DMS114 treated with DMSO at 0.1 percent for 48 hours (cell line): ENCODE measurements at regions not wholly inside any gene's neighbourhood (a gene's known extent, or its start where the extent isn't known, plus 50 kb on each side); places are given as distances from the start of the nearest gene placed in this dataset.
"Not testable (repeated sequence)": the region's sequence is repeated elsewhere in the genome, so short reads cannot be mapped to it uniquely, and the experiment has no call there.

Experiments used
- DNase-seq: peaks from one replicate; lab custom pipeline; 2025; ENCODE audit not compliant: unreplicated experiment; lab: John Stamatoyannopoulos, UW

DNA sequence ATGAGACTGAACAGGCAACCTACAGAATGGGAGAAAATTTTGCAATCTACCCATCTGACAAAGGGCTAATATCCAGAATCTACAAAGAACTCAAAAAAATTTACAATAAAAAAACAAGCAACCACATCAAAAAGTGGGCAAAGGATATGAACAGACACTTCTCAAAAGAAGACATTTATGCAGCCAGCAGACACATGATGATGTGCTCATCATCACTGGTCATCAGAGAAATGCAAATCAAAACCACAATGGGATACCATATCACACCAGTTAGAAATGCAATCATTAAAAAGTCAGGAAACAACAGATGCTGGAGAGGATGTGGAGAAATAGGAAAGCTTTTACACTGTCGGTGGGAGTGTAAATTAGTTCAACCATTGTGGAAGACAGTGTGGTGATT lies 51.7 kb upstream of the PAXBP1 start:
- not testable (repeated sequence) for DNase-seq

DNA sequence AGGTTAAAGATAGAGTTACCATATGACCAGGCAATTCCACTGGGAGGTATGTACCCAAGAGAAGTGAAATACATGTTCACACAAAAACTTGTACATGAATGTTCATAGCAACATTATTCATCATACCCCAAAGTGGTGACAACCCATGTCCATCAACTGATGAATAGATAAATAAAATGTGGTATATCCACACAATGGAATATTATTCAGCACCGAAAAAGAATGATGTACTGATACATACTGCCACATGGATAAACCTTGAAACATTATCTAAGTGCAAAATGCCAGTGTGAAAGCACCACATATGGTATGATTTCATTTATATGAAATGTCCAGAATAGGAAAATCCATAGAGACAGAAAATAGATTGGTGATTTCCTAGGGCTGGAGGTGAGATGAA lies 53.4 kb upstream of the PAXBP1 start:
- DNase-seq: no peak

- peak; percentile 32 for DNase-seq
Measured at GRCh38 chr21:32826329-32827167, 55.0 kb upstream of the PAXBP1 start.

DNA sequence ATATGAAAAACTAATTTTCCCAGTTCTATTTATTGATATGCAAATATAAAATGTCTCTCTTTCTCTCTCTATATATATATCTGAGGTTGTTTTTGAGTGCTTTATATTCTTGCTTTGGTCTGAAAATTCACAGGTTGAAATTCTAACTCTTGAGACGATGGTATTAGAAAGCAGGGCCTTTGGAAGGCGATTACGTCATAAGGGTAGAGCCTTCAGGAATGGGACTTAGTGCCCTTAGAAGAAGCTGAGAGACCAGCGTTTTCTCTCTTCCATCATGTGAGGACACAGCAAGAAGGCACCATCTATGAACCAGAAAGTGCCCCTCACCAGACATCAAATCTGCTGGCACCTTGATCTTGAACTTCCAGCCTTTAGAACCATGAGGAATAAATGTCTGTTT lies 57.4 kb upstream of the PAXBP1 start:
- no peak for DNase-seq

DNA sequence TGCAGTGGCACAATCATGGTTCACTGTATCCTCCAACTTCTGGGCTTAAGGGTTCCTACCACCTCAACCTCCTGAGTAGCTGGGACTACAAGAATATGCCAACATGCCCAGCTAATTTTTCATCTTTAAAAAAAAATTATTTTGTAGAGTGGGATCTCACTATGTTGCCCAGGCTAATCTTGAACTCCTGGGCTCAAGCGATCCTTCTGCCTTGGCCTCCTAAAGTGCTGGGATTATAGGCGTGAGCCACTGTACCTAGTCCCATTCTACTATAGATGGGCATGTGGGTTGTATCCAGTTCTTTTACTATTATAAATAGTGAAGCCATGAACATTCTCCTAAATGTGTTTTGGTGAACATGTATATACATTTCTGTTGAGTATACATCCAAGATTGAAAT lies 57.9 kb upstream of the PAXBP1 start:
- no peak for DNase-seq

GRCh38 chr21:32831779-32832178 lies 60.2 kb upstream of the PAXBP1 start:
- not testable (repeated sequence) for DNase-seq

DNA sequence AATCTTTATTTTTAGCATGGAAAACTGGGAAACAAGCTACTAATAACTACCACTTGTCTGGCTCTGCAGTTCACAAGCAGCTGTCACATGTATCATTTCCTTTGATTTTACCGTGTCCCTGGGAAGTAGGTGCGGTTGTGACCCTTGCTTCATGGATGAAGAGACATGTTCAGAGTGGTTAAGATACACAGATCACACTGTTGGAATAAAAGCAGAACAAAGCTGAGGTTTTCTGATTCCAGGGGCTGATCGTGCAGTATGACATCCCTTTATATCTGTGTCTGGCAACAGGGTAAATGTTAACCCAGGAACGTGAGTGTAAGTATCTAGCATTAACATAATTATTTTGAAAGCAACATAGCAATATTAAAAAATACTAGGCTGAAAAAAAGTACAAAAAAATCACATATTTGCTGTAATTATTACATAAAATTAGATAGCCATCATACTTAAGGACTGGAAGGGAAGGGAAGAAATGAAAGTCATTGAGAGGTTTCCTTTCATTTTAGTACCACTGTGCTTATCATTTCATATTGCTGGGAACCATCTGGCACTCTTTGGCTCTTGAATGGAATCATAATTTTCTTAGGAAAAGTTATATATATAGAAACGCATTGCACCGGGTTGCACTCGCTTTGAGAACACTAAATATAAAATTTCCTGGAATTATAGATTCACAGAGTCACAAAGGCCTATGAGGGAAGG lies 62.8 kb upstream of the PAXBP1 start:
- no peak for DNase-seq

- DNase-seq: no peak
Measured at GRCh38 chr21:32834916-32835235, 63.3 kb upstream of the PAXBP1 start.

DNA sequence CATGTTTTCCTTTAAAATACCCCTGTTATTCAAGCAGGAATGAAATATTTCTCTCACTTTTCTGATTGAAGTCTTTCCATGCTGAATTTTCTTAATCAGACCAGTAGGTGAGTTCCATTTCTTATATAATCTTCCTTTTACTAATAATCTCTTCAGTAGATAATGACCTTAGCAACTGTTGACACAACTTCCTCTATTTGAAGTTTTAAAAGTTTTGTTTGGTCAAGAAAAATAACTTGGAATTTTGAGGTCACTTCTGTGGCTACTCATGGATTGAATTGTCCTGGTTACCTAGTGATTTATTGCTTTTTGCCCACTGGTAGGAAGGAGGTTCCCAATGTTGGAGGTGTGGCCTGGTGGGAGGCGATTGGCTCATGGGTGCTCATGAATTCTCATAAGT lies 70.6 kb upstream of the PAXBP1 start:
- DNase-seq: no peak

DNA sequence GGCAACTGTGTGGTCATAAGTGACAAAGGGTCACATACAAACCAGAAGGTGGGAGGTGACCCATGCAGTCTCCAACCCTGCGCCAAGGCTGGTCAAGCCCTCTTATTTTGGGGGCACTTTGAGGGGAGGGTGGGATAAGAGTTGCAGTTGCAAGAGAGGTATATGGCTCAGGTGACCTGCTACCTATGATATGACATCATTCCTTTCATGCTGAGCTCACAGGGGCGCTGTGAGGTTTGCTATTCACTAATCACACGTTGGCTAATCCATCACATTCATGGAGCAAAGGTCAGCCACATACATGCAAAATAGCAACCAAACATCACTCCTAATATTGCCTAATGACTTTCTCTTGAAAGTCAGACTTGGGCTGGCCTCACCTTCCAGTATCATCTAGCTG lies 72.0 kb upstream of the PAXBP1 start:
- no peak for DNase-seq

DNA sequence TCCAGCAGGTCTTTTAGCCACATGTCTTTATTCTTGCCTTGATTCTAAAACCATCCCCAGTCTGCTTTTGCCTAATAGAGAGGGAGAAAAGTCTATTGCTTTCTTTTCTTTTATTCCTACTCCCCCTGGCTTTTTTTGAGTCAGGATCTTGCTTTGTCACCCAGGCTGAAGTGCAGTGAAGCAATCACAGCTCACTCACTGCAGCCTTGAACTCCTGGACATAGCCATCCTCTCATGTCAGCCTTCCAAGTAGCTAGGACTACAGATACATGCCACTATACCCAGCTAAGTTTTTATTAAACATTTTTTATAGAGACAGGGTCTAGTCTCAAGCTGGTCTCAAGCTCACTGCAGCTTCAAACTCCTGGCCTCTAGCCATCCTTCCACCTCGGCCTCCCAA lies 72.5 kb upstream of the PAXBP1 start:
- DNase-seq: no peak

DNA sequence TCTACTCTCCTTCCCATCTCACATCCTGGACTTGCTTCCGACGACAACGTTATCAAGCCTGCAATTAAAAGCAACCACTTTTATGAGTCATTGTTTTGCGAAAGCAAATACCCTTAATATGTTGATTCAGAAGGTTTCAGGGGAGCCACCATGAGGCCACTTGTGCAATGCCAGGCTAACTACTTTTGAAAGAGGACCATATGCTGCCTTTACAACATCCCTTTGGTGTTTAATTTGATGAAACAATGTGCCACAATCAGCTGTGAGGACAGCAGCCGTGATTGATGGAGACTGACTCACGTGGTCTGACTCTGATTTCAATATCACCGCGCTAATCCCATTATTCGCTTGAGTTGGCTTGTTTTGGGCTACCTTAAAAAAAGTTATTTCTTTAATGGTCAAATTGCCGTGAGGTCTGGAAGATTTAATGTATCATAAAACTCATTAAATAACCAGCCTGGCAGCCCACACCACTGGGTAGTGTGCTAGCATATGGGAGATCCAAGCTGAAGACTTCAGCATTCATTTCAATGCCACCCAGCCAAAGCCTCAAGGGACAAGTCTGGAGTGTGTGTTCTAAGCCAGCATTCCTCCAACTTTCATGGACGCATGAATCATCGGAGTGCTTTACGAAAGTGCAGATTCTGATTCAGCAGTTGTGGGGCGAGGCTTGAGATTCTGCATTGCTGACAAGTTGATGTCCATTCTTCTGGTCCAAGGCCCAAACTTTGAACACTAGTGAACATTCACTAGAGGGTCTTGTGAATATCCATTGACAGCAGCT lies 73.3 kb upstream of the PAXBP1 start:
- no peak for DNase-seq

- DNase-seq: no peak
Measured at GRCh38 chr21:32858628-32859027, 87.1 kb upstream of the PAXBP1 start.

DNA sequence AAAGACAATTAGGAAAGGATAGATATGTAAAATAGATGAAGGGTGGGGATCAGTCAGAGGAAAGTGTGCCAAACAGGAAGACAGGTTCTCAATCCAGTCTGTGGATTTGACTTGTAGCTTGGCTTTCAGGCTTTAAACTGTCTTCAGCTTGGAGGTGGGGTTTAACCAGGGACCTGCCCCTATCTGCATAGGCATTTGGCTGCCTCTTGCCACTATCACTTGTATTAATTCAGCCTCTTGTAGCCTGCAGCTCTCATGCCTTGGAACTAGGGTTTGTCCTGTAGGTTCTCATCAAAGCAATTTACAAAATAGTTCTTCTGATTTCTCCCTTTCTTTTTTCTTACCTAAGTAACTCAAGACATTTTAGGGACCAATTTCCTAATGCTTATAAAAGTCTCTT lies 88.8 kb upstream of the PAXBP1 start:
- DNase-seq: no peak

- DNase-seq: no peak
Measured at GRCh38 chr21:32861866-32862265, 90.3 kb upstream of the PAXBP1 start.

DNA sequence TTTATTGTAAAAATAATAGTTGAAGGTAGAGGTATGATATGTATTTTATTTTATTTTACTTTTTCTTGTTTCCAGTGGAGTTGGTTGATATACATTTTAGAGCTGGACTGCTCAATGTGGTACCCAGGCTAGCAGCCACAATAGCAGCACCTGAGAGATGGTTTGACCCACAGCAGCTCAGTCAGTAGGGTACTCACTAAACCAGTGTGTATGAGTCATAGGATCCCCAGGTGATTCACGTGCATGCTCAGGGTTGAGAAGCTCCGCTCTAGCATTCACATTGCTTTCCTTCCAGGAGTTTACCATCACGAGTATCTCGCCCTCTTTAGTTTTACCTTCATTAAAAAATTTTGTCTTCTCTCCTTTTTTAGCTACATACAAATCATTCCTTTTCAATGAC lies 96.0 kb upstream of the PAXBP1 start:
- DNase-seq: no peak

GRCh38 chr21:32868631-32869454 lies 97.3 kb upstream of the PAXBP1 start:
- DNase-seq: no peak

DNA sequence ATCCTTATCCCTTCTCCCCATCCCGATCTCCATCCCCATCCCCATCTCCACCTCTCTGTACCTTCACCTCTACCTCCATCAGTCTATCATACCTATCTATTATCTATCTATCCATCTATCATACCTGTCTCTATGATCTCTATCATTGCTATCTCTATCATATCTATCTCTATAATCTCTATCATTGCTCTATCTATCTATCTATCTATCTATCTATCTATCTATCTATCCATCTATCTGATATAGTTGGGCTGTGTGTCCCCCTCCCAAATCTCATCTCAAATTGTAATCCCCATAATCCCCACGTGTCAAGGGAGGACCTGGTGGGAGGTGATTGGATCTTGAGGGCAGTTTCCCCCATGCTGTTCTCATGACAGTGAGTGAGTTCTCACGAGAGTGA lies 97.9 kb upstream of the PAXBP1 start:
- no peak for DNase-seq

DNA sequence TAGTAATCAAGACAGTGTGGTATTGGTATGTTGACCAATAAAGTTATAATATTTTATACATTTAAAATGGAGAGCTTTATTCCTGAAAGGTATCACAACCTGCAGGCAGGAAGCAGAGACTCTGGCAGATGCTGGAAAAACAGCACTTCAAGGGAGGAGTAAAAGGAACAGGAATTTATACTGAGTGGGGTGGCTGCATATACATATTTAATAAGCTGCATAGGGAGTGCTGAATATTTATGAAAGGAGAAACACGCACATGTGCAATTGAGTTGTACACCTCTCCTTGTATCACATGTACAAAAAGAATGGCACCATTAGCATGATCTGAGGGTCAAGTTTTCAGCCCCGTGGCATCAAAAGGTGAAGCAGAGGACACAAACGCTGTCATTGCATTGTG lies 104.9 kb upstream of the PAXBP1 start:
- DNase-seq: no peak

DNA sequence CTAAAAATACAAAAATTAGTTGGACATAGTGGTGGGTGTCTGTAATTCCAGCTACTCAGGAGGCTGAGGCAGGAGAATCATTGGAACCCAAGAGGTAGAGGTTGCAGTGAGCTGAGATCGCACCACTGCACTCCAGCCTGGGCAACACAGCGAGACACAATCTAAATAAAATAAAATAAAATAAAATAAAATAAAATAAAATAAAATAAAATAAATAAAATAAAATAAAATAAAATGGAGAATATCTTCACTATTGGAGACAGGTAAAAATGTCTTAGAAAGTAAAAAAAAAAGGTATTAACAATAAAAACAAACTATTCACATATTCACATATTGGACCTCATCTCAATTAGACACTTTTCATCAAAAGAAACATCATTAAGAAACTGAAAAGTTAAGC lies 106.3 kb upstream of the PAXBP1 start:
- DNase-seq: not testable (repeated sequence)

- DNase-seq: no peak
Measured at GRCh38 chr21:32878661-32879060, 107.1 kb upstream of the PAXBP1 start.
